AG09319 (cell line): ENCODE measurements at regions not wholly inside any gene's neighbourhood (a gene's known extent, or its start where the extent isn't known, plus 50 kb on each side); places are given as distances from the start of the nearest gene placed in this dataset.
"Not testable (repeated sequence)": the region's sequence is repeated elsewhere in the genome, so short reads cannot be mapped to it uniquely, and the experiment has no call there.

ENCODE experiments used
- DNase-seq: peaks from one replicate; pipeline ENCODE4 v3.0.0-alpha.2; 2010; ENCODE audit warnings: low read depth; ENCODE audit errors: extremely low read depth
- CTCF ChIP-seq: IDR thresholded peaks from 2 replicates; pipeline ENCODE4 v1.5.1; 2011; ENCODE audit warnings: low read depth, mild to moderate bottlenecking, inconsistent platforms, low read length, moderate library complexity

GRCh38 chr10:36003031-36003600 is 361.0 kb upstream of the FZD8 start:
- DNase-seq, result no peak
- TF ChIP-seq CTCF, result no peak

- no peak for TF ChIP-seq CTCF
- DNase-seq, result no peak
Measured at GRCh38 chr10:36002445-36002844, 360.3 kb upstream of the FZD8 start.

- DNase-seq, result not testable (repeated sequence)
- TF ChIP-seq CTCF, result peak; percentile 11
Measured at GRCh38 chr10:36000754-36001153, 358.7 kb upstream of the FZD8 start.

GRCh38 chr10:35998026-35998425 is 355.9 kb upstream of the FZD8 start:
- TF ChIP-seq CTCF, result no peak
- peak; percentile 14 for DNase-seq

GRCh38 chr10:35995485-35995884 is 353.4 kb upstream of the FZD8 start:
- DNase-seq, result no peak
- no peak for TF ChIP-seq CTCF

GRCh38 chr10:35993591-35994515 is 351.8 kb upstream of the FZD8 start:
- DNase-seq, result no peak
- no peak for TF ChIP-seq CTCF

- TF ChIP-seq CTCF, result no peak
- no peak for DNase-seq
Measured at GRCh38 chr10:35992107-35992506, 350.0 kb upstream of the FZD8 start.
